ENCODE measurements at regions not wholly inside any gene's neighbourhood (a gene's known extent, or its start where the extent isn't known, plus 50 kb on each side); places are given as distances from the start of the nearest gene placed in this dataset.
"Not testable (repeated sequence)": the region's sequence is repeated elsewhere in the genome, so short reads cannot be mapped to it uniquely, and the experiment has no call there.

- intact Hi-C loops (cut with DNase I) = no loop called here
- Histone ChIP-seq H3K27ac (peak overlapping the region in 9 of 10 donors; percentile 73 to 93 (median 87)), H3K4me1 (peaks cover 9 to 52% (median 21%) of the 10 kb centered on the region in 9 donors), H3K4me3 (no peak overlapping the region), H3K27me3 (peaks cover 0 to 9% (median 3%) of the 10 kb centered on the region in 7 donors), H3K9me3 (no peaks in the 10 kb centered on the region), H3K36me3 (no peaks in the 10 kb centered on the region)
- TF ChIP-seq, protein P1, sequence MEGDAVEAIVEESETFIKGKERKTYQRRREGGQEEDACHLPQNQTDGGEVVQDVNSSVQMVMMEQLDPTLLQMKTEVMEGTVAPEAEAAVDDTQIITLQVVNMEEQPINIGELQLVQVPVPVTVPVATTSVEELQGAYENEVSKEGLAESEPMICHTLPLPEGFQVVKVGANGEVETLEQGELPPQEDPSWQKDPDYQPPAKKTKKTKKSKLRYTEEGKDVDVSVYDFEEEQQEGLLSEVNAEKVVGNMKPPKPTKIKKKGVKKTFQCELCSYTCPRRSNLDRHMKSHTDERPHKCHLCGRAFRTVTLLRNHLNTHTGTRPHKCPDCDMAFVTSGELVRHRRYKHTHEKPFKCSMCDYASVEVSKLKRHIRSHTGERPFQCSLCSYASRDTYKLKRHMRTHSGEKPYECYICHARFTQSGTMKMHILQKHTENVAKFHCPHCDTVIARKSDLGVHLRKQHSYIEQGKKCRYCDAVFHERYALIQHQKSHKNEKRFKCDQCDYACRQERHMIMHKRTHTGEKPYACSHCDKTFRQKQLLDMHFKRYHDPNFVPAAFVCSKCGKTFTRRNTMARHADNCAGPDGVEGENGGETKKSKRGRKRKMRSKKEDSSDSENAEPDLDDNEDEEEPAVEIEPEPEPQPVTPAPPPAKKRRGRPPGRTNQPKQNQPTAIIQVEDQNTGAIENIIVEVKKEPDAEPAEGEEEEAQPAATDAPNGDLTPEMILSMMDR (IDR thresholded peaks at IDR 0.05) = no peak
- DNase-seq = no peak
- peak in 3 of 8 donors; percentile 1 to 20 (median 3) for ATAC-seq
- 91 to 92% methylated on average over 17 of the region's 17 CpGs for WGBS, 2 donors
Measured at GRCh38 chr17:77288115-77288619, 147.4 kb downstream of the SEC14L1 start.

GRCh38 chr17:77290759-77291558 lies 150.2 kb downstream of the SEC14L1 start:
- H3K27ac ChIP-seq; ATAC-seq; DNase-seq; H3K27me3 ChIP-seq; intact Hi-C loops (cut with DNase I); H3K4me3 ChIP-seq; H3K9me3 ChIP-seq; H3K36me3 ChIP-seq: not testable (repeated sequence)
- H3K4me1 ChIP-seq = peaks cover 9 to 45% (median 21%) of the 10 kb centered on the region in 9 donors
- 97% methylated on average over 20 of the region's 20 CpGs for WGBS, 2 donors

- TF ChIP-seq, protein P1 (IDR thresholded peaks at IDR 0.05) = no peak
- H3K9me3 ChIP-seq = no peaks in the 10 kb centered on the region
- no peak for DNase-seq
- H3K4me3 ChIP-seq = no peak overlapping the region
- H3K4me1 ChIP-seq = peaks cover 8 to 37% (median 18%) of the 10 kb centered on the region in 9 donors
- H3K27me3 ChIP-seq = no peaks in the 10 kb centered on the region
- ATAC-seq = no peak
- H3K27ac ChIP-seq = no peak overlapping the region
- intact Hi-C loops (cut with DNase I) = no loop called here
- 97 to 98% methylated on average over 18 of the region's 18 CpGs for WGBS, 2 donors
- H3K36me3 ChIP-seq = no peaks in the 10 kb centered on the region
Measured at GRCh38 chr17:77291591-77292386, 151.0 kb downstream of the SEC14L1 start.

GRCh38 chr17:77294761-77295160 lies 154.0 kb downstream of the SEC14L1 start:
- no peak overlapping the region for H3K27ac ChIP-seq
- H3K27me3 ChIP-seq = no peaks in the 10 kb centered on the region
- peaks cover 0 to 12% (median 0%) of the 10 kb centered on the region in 9 donors for H3K4me1 ChIP-seq
- no peaks in the 10 kb centered on the region for H3K36me3 ChIP-seq
- intact Hi-C loops (cut with DNase I) = no loop called here
- TF ChIP-seq, protein P1 (IDR thresholded peaks at IDR 0.05) = no peak
- no peak for DNase-seq
- H3K4me3 ChIP-seq = no peak overlapping the region
- 84 to 93% methylated on average over 20 of the region's 20 CpGs for WGBS, 2 donors
- no peak for ATAC-seq
- peaks cover 0 to 12% (median 0%) of the 10 kb centered on the region in 11 donors for H3K9me3 ChIP-seq
